ENCODE measurements at regions not wholly inside any gene's neighbourhood (a gene's known extent, or its start where the extent isn't known, plus 50 kb on each side); places are given as distances from the start of the nearest gene placed in this dataset.

DNA sequence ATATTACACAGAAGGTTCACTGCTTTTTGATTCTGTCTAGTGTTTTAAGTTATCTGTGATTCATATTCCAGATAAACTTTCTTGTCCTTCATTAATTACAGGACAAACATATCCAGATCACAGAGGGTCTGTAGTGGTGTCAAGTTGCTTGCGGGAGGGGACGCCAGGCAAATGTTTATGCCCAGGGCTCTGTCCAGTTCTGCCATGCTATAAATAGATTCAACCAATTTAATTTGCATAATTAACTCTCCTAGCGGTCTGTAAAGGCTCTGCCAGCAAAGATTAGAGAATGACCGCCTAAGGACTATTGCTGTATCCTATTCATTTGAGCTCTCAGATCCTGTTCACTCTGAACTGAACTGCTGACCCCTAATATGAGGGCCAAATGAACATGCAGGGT lies 59.7 kb upstream of the TRPC4 start:
- no peak for DNase-seq (ENCODE audit: low spot score)

DNA sequence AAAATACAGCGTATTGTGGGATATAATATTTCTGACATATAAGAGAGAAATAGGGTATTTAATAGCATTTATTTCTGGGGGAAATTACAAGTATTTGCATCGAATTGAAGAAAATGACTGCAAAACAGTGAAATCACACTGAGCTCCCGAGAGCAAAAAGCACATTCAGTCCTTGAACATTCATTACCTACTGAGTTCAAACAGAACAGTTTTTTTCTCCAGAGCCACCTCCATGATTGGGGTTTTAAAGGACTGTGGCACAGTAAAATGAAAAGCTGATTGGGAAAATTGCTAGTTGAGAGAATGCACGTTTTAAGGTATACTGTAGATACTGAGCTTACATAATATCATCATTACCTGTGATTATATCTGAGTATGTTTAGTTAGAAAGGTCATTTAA lies 58.0 kb upstream of the TRPC4 start:
- no peak for DNase-seq (ENCODE audit: low spot score)

DNA sequence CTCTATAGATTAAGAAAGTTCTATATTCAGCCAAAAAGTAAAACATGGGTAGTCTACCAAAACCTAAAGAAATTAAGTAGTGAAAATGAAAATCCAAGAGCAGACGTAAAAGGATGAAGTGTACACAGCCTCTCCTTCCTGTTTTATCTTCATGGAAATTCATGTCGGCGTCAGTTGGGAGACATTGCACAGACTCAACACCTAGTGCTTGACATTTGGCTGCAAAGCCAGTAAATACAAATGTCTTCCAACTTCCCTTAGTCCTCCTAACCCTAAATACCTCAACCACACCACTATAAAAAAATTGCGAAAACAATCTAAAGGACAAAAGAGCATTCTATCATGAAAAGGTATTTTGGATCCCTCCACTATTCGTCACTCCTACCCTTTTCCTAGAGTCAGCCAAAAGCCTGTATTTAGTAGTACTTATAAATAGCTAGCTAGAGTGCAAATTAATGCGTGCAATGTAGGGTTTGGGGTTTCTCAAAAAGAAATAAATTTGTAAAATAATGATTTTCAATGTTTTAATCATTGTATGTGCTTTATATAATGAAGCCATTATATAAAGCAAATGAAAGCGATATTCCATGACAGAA lies 56.4 kb upstream of the TRPC4 start:
- no peak for DNase-seq (ENCODE audit: low spot score)

DNA sequence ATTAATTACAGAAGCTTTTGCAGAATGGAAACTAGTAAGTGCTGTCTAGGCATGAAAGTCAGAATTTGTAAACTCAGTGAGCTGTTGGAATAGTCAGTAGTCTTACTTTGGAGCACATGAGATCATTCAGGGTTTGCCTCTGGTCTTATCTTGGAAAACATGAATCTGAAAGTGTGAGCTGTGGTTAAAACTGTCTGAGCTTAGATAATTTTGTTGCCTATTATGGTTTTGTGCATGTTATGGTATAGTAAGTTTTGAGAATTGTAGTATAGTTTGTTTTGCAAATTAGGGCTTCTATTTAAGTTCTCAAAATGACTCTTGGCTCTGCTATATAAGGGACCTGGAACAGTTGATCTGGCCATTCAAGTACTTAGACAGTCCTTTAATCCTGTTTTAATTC lies 53.7 kb upstream of the TRPC4 start:
- DNase-seq (ENCODE audit: low spot score) = no peak

DNA sequence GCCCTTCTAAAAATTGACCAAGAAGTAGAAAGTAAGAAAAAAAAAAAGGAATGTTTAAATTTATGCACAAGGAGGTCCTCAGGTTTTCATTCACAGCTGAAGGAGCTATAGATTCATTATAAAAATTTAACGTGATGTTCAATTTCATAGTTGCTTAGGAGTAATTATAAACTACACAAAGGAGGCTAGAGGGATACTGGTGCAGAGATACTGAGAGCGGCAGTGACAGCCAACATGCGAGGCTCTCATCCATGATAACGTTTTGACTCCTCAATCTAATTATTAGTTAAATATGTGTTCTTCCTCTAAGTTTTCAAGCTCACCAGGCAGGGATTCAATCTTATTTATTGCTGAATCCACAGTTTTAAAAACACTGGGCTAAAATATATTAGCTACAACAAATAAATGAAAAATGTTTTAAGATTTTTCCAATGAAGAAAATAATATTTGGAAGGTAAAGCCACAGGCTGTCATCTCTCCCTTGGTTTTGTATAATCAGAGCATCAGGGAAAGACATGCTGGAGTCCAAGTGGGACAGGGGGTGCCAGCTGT lies 49.8 kb upstream of the TRPC4 start:
- no peak for DNase-seq (ENCODE audit: low spot score)
